HepG2 (cell line): ENCODE measurements at regions not wholly inside any gene's neighbourhood (a gene's known extent, or its start where the extent isn't known, plus 50 kb on each side); places are given as distances from the start of the nearest gene placed in this dataset.

Experiments
- ATAC-seq: fragments of 200-7000 bp; cut with Tn5 transposase; 3 replicates; pipeline ENCODE4 v1.9.1; 2020; ENCODE audit warnings: mild to moderate bottlenecking, moderate library complexity
- BruUV-seq: library from RNA; stranded (reverse); fragments of 400-500 nt; replicated peaks from 2 replicates; lab custom pipeline; 2021; lab: Mats Ljungman, UMichigan
- CTCF ChIA-PET: fragments of 300-600 bp; formaldehyde crosslinking; extraction: SDS; loops from one replicate; lab custom pipeline; 2021; ENCODE audit warnings: low total read pairs, inconsistent platforms, low intra/inter-chr PET ratio; lab: Yijun Ruan, JAX
- POLR2A ChIA-PET: fragments of 350-600 bp; sonication (Branson Sonifier 250); formaldehyde crosslinking; loops from one replicate; lab custom pipeline; 2020; ENCODE audit warnings: antibody characterized with exemption, inconsistent platforms; lab: Yijun Ruan, JAX
- DNase-seq: peaks from one replicate; pipeline ENCODE4 v3.0.0-alpha.2; 2015; ENCODE audit warnings: low spot score
- FAIRE-seq: peaks from 3 replicates; lab custom pipeline; 2011; peaks lifted over from hg19 to GRCh38; lab: Jason Lieb, UNC
- H2AFZ ChIP-seq: one replicate; pipeline ENCODE4 v1.6.1; 2011; ENCODE audit warnings: low read length, inconsistent platforms
- H3K27ac ChIP-seq: fragments of 300-600 bp; 3 replicates; pipeline ENCODE4 v1.8.0; 2011; ENCODE audit warnings: mixed run types, mild to moderate bottlenecking, mixed read lengths, low read length, inconsistent platforms; ENCODE audit not compliant: insufficient read depth; ENCODE audit errors: extremely low read length
- H3K27me3 ChIP-seq, 2 experiments: fragments of 200-600 bp in 1 of 2; 2 replicates in 1 of 2; 3 replicates in 1 of 2; pipeline versions ENCODE4 v1.6.0 to v1.8.0; 2011; ENCODE audit warnings: low read length in 2 of 2, mild to moderate bottlenecking in 2 of 2, moderate library complexity in 2 of 2, inconsistent platforms in 1 of 2; ENCODE audit not compliant: insufficient read depth in 2 of 2, control insufficient read depth in 1 of 2
- H3K36me3 ChIP-seq, 2 experiments: fragments of 200-600 bp in 1 of 2; replicated peaks in 1 of 2; 2 replicates in 1 of 2; 3 replicates in 1 of 2; pipeline versions ENCODE4 v1.5.1 to v1.8.0; 2011; ENCODE audit warnings: low read length in 2 of 2, inconsistent platforms in 1 of 2; ENCODE audit not compliant: insufficient read depth in 2 of 2, control insufficient read depth in 1 of 2
- H3K4me1 ChIP-seq: 2 replicates; pipeline ENCODE4 v1.5.1; 2012; ENCODE audit warnings: low read length, inconsistent platforms; ENCODE audit not compliant: insufficient read depth
- H3K4me2 ChIP-seq: 2 replicates; pipeline ENCODE4 v1.6.0; 2011; ENCODE audit warnings: low read depth, low read length, inconsistent platforms
- H3K4me3 ChIP-seq, 3 experiments: fragments of 200-600 bp in 1 of 3; sonication (generic), shearing (Covaris generic) in 1 of 3; replicated peaks in 1 of 3; 2 replicates each; pipeline ENCODE4 v1.5.1; 2011 to 2016; ENCODE audit warnings: low read length in 3 of 3, inconsistent platforms in 2 of 3, low read depth in 2 of 3, mild to moderate bottlenecking in 2 of 3, control low read depth in 1 of 3, mixed read lengths in 1 of 3; ENCODE audit not compliant: insufficient read depth in 1 of 3
- H3K79me2 ChIP-seq: one replicate; pipeline ENCODE4 v1.6.1; 2011; ENCODE audit warnings: low read length, inconsistent platforms; ENCODE audit not compliant: insufficient read depth
- H3K9ac ChIP-seq: 2 replicates; pipeline ENCODE4 v1.6.0; 2011; ENCODE audit warnings: mild to moderate bottlenecking, low read depth, low read length, inconsistent platforms; ENCODE audit not compliant: insufficient read depth
- H3K9me3 ChIP-seq: 2 replicates; pipeline ENCODE4 v1.5.1; 2012; ENCODE audit warnings: mild to moderate bottlenecking, low read length
- H4K20me1 ChIP-seq: 2 replicates; pipeline ENCODE4 v1.6.0; 2011; ENCODE audit warnings: inconsistent platforms, mild to moderate bottlenecking, low read length, moderate library complexity; ENCODE audit not compliant: insufficient read depth
- AHR ChIP-seq: IDR thresholded peaks from 2 replicates; pipeline ENCODE4 v1.6.1; 2018; ENCODE audit warnings: missing genetic modification reagents, missing compliant biosample characterization
- ATF1 ChIP-seq: IDR thresholded peaks from 2 replicates; pipeline ENCODE4 v1.6.1; 2016; ENCODE audit warnings: mild to moderate bottlenecking, control low read depth
- JUN ChIP-seq: sonication (generic); formaldehyde crosslinking; IDR thresholded peaks from 2 replicates; pipeline ENCODE4 v1.4.0; 2020; ENCODE audit warnings: mild to moderate bottlenecking, missing genetic modification reagents
- SCMH1 ChIP-seq: sonication (generic); formaldehyde crosslinking; IDR thresholded peaks from 2 replicates; pipeline ENCODE4 v1.9.0; 2021; ENCODE audit warnings: missing genetic modification reagents, mild to moderate bottlenecking, borderline replicate concordance
- TFE3 ChIP-seq: IDR thresholded peaks from 2 replicates; pipeline ENCODE4 v1.6.1; 2016
- ZBTB40 ChIP-seq, 2 experiments: fragments of 450-650 bp in 1 of 2; sonication (generic) in 1 of 2; formaldehyde crosslinking in 1 of 2; IDR thresholded peaks; 2 replicates each; pipeline versions ENCODE4 v1.6.1 to v1.8.0; 2016 to 2022; ENCODE audit warnings: antibody characterized with exemption in 1 of 2, mild to moderate bottlenecking in 1 of 2, missing genetic modification reagents in 1 of 2
- ZFX ChIP-seq: sonication (generic); formaldehyde crosslinking; IDR thresholded peaks from 2 replicates; pipeline ENCODE4 v1.4.0; 2020; ENCODE audit warnings: mild to moderate bottlenecking, low read depth, missing genetic modification reagents, moderate library complexity
- ZNF7 ChIP-seq: IDR thresholded peaks from 2 replicates; pipeline ENCODE4 v1.6.1; 2016; ENCODE audit warnings: missing biosample characterization, missing genetic modification reagents
- ZSCAN22 ChIP-seq: sonication (generic); formaldehyde crosslinking; IDR thresholded peaks from 2 replicates; pipeline ENCODE4 v1.4.0; 2020; ENCODE audit warnings: mild to moderate bottlenecking, missing genetic modification reagents
- in situ Hi-C: cut with HindIII; loops from 2 replicates; pipeline ENCODE4 v1.10.0; 2017; ENCODE audit warnings: low pct_unique_long_range_greater_than_20kb; ENCODE audit not compliant: extremely low pct_ligation_motif_present
- intact Hi-C: fragments of 100-400 bp; cut with micrococcal nuclease; formaldehyde crosslinking; loops from one replicate; pipeline ENCODE4 v1.10.0; 2022; ENCODE audit not compliant: unreplicated experiment

GRCh38 chr6:113558431-113558830 lies 298.7 kb upstream of the MARCKS start:
- Histone ChIP-seq H3K79me2 (no peaks in the 10 kb centered on the region), H3K9me3 (no peaks in the 10 kb centered on the region), H3K36me3 (no peaks in the 10 kb centered on the region), H3K27ac (no peak overlapping the region), H3K9ac (no peak overlapping the region), H4K20me1 (no peaks in the 10 kb centered on the region), H3K27me3 (no peaks in the 10 kb centered on the region; a peak in 1 of 5 replicates), H3K4me1 (no peaks in the 10 kb centered on the region), H2AFZ (no peak overlapping the region), H3K4me2 (no peak overlapping the region), H3K4me3 (no peak overlapping the region)
- ATAC-seq (no peak), DNase-seq (no peak), FAIRE-seq (no peak)
- intact Hi-C loops: no loop called here
- POLR2A ChIA-PET: no interaction called here
- in situ Hi-C loops: no loop called here
- peak; percentile 56; the same call in 1 of the 2 replicates for TF ChIP-seq ZNF7
- no peak for TF ChIP-seq AHR (CRISPR knock-in tag)
- CTCF ChIA-PET: no interaction called here
- BruUV-seq: no TSS peak

- H3K9me3 ChIP-seq: no peaks in the 10 kb centered on the region
- BruUV-seq: no TSS peak
- no peak overlapping the region for H3K27ac ChIP-seq
- ATAC-seq (no peak), FAIRE-seq (no peak), DNase-seq (no peak)
- no peak overlapping the region for H3K4me2 ChIP-seq
- 0 out of 2 replicates have a peak, but pooled peaks cover 5% of the 10 kb centered on the region for H3K4me1 ChIP-seq
- no peaks in the 10 kb centered on the region for H3K36me3 ChIP-seq
- CTCF ChIA-PET: no interaction called here
- H3K9ac ChIP-seq: no peak overlapping the region
- POLR2A ChIA-PET: no interaction called here
- H3K4me3 ChIP-seq: no peak overlapping the region
- no peaks in the 10 kb centered on the region; a peak in 1 of 5 replicates for H3K27me3 ChIP-seq
- no peaks in the 10 kb centered on the region for H4K20me1 ChIP-seq
- in situ Hi-C loops: no loop called here
- H2AFZ ChIP-seq: no peak overlapping the region
- no peaks in the 10 kb centered on the region for H3K79me2 ChIP-seq
- intact Hi-C loops: no loop called here
- TF ChIP-seq TFE3 (CRISPR knock-in tag) (no peak), ZSCAN22 (no peak), ZFX (CRISPR knock-in tag) (no peak), SCMH1 (CRISPR knock-in tag) (no peak), ZBTB40 (IDR thresholded peaks at IDR 0.05) (no peak), ZBTB40 (CRISPR knock-in tag; IDR thresholded peaks at IDR 0.05) (no peak), JUN (CRISPR knock-in tag) (no peak), ATF1 (no peak)
Observed at GRCh38 chr6:113558966-113559365, 298.2 kb upstream of the MARCKS start.
